ENCODE measurements at regions not wholly inside any gene's neighbourhood (a gene's known extent, or its start where the extent isn't known, plus 50 kb on each side); places are given as distances from the start of the nearest gene placed in this dataset.

GRCh38 chr2:66066032-66066431, 368.9 kb upstream of the MEIS1 start:
- no peak for TF ChIP-seq CTCF (conservative IDR thresholded peaks at IDR 0.05; ENCODE audit: low read depth, low read length)
- TF ChIP-seq EZH2 (IDR thresholded peaks at IDR 0.05; ENCODE audit: borderline replicate concordance, low read depth, low read length, poor library complexity, severe bottlenecking) = no peak
